GM21786 (cell line): ENCODE measurements at regions not wholly inside any gene's neighbourhood (a gene's known extent, or its start where the extent isn't known, plus 50 kb on each side); places are given as distances from the start of the nearest gene placed in this dataset.

ENCODE experiments used
- ATAC-seq: cut with Tn5 transposase; IDR thresholded peaks from one replicate; pipeline ENCODE4 v1.9.1; 2021; ENCODE audit not compliant: unreplicated experiment

GRCh38 chr12:125470838-125471783, 405.9 kb downstream of the AACS start:
- ATAC-seq: peak; percentile 70

DNA sequence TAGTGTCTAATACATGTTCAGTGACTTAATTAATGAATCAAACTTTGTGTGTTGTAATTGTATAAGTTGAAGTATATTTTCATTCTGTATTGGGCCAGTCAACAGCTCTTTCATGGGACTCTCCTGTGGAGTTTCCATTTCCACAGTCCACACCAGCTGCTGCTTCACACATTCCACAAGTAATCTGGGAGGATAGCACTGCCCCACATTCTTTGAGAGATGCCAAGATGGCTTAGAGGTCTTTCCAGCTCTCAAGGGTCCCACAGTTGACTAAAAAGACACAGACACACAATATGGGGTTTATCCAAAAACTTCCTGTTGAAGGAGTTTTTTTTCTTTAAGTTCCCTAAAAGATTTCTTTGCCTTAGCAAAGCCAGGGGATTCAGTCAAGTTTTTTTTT, 408.3 kb downstream of the AACS start:
- no peak for ATAC-seq

DNA sequence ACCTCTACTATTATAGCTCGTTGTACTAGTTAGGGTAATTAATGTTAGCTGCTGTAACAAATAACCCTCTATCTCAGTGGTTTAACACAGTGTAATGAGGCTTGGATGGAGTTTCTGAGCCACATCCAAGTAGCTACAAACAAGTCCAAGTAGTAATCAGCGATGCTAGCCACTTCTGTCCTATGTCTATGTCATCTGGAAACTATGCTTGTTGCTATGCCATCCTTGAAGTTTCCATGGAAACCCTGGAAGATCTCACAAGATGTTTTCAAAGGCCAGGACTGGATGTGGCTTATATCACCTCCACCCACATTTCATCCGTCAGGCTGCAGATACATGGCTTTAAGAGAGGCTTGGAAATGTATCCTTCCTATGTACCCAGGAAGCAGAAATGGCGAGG, 422.1 kb downstream of the AACS start:
- ATAC-seq: no peak

- ATAC-seq: no peak
Measured at GRCh38 chr12:125491553-125491952, 426.3 kb downstream of the AACS start.

- ATAC-seq: no peak
Measured at GRCh38 chr12:125492354-125493270, 427.4 kb downstream of the AACS start.

DNA sequence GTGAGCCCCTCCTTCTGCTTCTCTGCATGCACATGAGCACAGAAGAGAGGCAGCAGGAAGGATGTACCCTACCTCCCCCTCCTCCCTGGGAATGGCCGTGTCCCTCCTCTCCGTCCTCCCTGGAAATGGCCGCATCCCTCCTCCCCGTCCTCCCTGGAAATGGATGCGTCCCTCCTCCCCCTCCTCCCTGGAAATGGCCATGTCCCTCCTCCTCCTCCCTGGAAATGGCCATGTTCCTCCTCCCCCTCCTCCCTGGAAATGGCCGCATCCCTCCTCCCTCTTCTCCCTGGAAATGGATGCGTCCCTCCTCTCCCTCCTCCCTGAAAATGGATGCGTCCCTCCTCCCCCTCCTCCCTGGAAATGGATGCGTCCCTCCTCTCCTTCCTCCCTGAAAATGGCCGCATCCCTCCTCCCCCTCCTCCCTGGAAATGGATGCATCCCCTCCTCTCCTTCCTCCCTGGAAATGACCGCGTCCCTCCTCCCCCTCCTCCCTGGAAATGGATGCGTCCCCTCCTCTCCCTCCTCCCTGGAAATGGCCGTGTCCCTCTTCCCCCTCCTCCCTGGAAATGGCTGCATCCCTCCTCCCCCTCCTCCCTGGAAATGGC, 428.6 kb downstream of the AACS start:
- ATAC-seq: no peak

DNA sequence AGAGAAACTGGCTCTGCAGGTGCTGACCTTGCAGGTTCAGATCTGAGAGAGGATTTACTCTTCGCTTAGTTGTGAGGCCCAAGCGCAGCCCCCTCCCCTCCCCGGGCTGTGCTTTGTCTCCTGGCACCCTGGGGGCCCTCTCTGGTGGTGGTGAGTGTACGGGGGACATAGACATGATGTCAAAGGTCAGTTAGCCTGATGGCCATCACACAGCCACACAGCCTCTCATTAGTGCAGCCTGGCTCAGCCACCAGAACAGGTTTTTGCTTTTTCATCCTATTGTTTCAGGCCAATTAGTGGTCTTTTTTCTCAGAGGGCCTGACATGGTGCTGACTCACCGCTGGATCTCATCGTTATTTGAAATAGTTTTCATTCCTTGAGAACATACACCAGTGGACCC, 437.9 kb downstream of the AACS start:
- no peak for ATAC-seq

- ATAC-seq: no peak
Measured at GRCh38 chr12:125509195-125509594, 444.0 kb downstream of the AACS start.

DNA sequence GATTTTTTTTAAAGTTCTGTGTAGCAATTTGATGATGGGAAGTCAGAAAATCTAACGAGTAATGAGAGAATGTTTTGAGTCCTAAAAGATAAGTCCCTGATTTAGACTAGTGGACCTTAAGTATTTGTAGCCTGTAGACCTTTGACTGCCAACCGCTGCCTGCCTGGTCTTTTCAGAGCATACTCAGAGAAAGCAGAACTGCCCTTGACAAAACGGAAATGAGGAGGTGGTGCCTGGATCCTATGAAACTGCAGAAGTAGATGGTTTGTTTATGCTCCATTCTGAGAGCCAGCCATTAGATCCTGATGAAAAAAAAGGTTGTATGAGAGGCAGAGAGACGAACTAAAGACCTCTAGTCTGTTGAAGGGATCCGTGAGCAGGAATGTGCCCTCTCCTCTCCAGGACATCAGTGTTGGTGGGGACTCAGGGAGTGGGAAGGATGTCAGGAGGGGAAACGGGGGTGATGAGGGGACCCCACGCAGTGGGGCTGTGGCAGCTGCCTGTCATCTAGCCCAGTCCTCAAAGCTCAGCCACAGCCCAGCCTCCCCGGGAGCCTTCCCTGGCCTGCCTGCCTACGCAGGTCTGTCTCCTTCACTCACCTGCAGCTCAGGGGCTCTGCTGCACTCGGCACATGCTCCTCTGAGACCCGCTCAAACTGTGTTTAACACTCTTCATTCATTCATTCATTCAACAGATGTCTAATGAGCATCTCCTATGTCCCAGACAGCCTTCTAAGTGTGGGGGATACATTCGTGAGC, 447.5 kb downstream of the AACS start:
- ATAC-seq: no peak

DNA sequence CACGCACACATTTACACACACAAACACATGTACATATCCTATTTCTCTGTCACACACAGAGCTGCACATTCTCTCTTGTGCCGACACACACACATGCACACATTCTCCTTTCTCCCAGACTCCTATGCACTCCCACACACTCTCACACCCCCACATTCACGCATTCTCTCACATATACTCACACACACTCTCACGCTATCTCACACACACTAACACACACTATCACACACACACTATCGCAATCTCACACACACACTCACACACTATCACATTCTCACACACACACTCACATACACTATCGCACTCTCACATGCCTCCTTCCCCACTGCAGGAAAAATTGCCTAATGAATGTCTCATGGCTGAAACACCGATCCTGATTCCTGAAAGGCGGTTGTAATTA, 450.7 kb downstream of the AACS start:
- ATAC-seq: no peak

GRCh38 chr12:125518074-125518473, 452.8 kb downstream of the AACS start:
- ATAC-seq: no peak

DNA sequence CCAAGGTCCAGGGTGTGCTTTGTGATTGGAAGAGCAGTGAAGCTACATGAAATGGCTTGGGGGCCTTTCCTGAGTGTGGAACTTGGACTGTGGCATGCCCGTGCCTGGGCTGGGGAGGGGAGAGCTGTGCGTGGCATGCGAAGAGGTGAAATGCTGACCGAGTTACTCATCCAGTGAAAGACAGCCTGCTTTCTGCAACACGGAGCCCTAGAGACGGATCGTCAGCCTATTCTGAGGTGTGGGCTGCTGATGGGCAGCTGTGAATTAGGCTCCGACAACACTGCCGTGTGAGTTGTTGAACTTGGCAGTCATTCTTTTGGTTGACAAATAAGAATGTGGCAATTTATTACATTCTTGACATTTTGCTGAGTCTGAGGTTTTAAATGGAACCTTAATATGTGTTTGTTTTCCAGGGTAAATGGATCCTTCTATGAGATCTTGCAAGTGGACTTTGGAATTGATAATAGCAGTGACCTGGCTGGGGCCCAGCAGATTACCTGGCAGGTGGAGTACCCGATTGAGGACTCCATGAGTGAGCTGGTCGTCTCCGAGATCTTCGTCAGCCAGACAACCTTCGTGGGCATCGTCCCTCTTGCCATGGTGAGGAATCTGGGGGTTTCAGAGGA, 453.9 kb downstream of the AACS start:
- no peak for ATAC-seq

DNA sequence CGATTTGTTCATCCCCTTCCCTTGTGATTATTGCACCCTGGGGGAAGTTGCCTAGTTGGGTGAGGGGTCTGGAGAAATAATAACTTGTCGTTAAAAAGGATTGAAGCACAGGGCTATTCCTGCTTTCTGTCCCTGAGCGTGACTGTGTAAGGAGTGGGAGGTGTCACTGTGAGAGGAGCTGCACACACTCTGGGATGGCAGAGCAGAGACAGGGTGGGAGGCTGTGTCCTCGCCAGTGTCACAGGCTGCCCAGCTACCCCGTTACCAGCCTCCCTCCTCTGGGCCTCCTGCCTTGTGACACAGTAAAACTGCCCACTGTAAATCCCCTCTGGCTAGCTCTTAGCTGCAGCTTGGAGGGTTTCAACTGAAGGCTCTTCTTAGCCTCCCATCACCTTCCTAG, 460.6 kb downstream of the AACS start:
- ATAC-seq: no peak

GRCh38 chr12:125528281-125528680, 463.0 kb downstream of the AACS start:
- no peak for ATAC-seq

DNA sequence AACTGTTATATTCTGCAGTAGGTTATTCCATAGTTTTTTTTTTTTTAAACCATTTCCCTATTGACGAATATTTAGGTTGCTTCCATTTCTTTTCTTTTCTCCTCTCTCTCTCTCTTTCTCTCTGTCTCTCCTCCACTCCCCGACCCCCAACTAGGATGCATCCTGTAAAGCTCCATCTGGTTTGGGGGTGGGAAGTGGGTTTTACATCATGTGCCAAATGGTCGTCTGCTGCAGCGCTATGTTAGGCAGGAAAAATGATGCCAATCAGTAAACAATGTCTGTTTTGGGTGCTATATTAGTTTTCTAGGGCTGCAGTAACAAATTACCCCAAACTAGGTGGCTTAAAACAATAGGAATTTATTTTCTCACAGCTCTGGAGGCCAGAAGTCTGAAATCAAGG, 465.0 kb downstream of the AACS start:
- ATAC-seq: no peak

GRCh38 chr12:125530876-125531275, 465.6 kb downstream of the AACS start:
- no peak for ATAC-seq

DNA sequence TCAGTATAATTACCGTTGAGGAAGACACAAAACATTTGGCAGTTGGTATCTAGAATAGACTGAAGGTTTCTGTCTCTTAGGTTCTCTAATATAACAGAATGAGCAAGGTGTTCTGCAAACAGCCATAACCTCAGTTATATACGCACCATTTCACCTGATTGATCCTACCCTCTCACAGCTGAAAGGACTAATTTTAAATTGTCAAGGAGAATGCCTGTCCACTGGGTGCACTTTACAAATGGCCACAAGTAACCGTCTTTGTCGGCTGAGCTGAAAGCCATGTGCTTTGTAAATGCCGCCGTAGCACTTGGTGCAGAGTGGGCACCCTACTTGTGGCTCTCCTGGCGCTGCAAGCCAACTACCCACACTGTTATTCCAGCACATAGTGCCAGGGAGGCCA, 466.3 kb downstream of the AACS start:
- no peak for ATAC-seq

DNA sequence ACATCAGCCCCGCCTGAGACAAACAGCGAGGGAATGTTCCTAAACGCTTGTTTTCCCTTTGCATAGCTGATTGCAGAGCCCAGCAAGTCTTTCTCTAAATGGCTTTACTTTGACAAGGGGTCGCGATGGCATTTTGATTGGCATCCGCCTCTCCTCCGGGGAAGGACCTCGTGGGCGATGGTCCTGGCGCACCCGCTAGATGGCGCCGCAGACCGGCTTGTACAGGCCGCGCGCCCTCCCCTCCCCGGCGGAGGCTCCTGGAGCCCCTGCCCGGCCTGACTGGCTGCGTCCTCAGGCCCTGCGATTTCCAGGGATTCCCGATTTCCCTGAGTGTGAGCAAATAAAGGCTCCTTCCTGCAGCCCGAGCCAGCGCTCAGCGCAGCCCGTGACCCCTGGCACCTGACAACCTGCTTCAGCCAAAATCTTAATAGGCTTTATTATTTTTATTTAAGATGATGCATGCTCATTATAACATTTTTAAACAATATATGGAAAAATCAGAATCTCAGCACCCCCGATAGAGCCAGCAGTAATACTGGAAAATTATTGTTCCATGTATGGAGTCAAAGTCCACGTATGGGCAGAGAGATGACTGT, 468.3 kb downstream of the AACS start:
- ATAC-seq: no peak

- no peak for ATAC-seq
Measured at GRCh38 chr12:125538401-125539199, 473.4 kb downstream of the AACS start.
